ENCODE measurements at regions not wholly inside any gene's neighbourhood (a gene's known extent, or its start where the extent isn't known, plus 50 kb on each side); places are given as distances from the start of the nearest gene placed in this dataset.

- no peak for DNase-seq
- H3K4me1 ChIP-seq, result no peaks in the 10 kb centered on the region
- no peaks in the 10 kb centered on the region for H3K36me3 ChIP-seq
- H3K9me3 ChIP-seq, result peaks cover 0 to 9% (median 5%) of the 10 kb centered on the region in 3 donors
- no peak overlapping the region for H3K27ac ChIP-seq
- TF ChIP-seq CTCF (IDR thresholded peaks at IDR 0.05) (no peak), POLR2A (IDR thresholded peaks at IDR 0.05) (no peak)
- intact Hi-C loops (cut with DNase I), result no loop called here
- no peak overlapping the region for H3K4me3 ChIP-seq
- H3K27me3 ChIP-seq, result no peaks in the 10 kb centered on the region
- 52 to 65% methylated on average over 1 of the region's 1 CpG for WGBS, 2 donors
Observed at GRCh38 chr3:104474011-104474410, 892.7 kb upstream of the ALCAM start.

GRCh38 chr3:104503022-104503421 is 863.7 kb upstream of the ALCAM start:
- WGBS, 2 donors, result 93 to 97% methylated on average over 23 to 24 of the region's 24 CpGs
- Histone ChIP-seq H3K27me3 (no peaks in the 10 kb centered on the region), H3K4me1 (no peaks in the 10 kb centered on the region), H3K4me3 (no peak overlapping the region), H3K36me3 (no peaks in the 10 kb centered on the region), H3K9me3 (no peaks in the 10 kb centered on the region), H3K27ac (no peak overlapping the region)
- no peak for DNase-seq
- intact Hi-C loops (cut with DNase I), result no loop called here
- TF ChIP-seq CTCF (IDR thresholded peaks at IDR 0.05), result no peak
- TF ChIP-seq POLR2A (IDR thresholded peaks at IDR 0.05), result no peak

GRCh38 chr3:104510131-104510849 is 856.4 kb upstream of the ALCAM start:
- Histone ChIP-seq H3K27ac (no peak overlapping the region), H3K36me3 (no peaks in the 10 kb centered on the region), H3K4me3 (no peak overlapping the region), H3K27me3 (no peaks in the 10 kb centered on the region), H3K4me1 (no peaks in the 10 kb centered on the region), H3K9me3 (no peaks in the 10 kb centered on the region)
- WGBS, 2 donors, result 49 to 52% methylated on average over 3 of the region's 3 CpGs
- intact Hi-C loops (cut with DNase I), result no loop called here
- DNase-seq, result no peak
- TF ChIP-seq POLR2A (IDR thresholded peaks at IDR 0.05) (no peak), CTCF (IDR thresholded peaks at IDR 0.05) (no peak)

GRCh38 chr3:104514371-104514770 is 852.3 kb upstream of the ALCAM start:
- Histone ChIP-seq H3K4me1 (no peaks in the 10 kb centered on the region), H3K4me3 (no peak overlapping the region), H3K9me3 (no peaks in the 10 kb centered on the region), H3K36me3 (no peaks in the 10 kb centered on the region), H3K27ac (no peak overlapping the region), H3K27me3 (no peaks in the 10 kb centered on the region)
- TF ChIP-seq POLR2A (IDR thresholded peaks at IDR 0.05) (no peak), CTCF (IDR thresholded peaks at IDR 0.05) (no peak)
- 60 to 70% methylated on average over 1 of the region's 1 CpG for WGBS, 2 donors
- intact Hi-C loops (cut with DNase I), result no loop called here
- DNase-seq, result no peak

GRCh38 chr3:104514776-104515175 is 851.9 kb upstream of the ALCAM start:
- no peak for TF ChIP-seq CTCF (IDR thresholded peaks at IDR 0.05)
- WGBS, 2 donors, result 90 to 100% methylated on average over 2 to 3 of the region's 3 CpGs

More at GRCh38 chr3:104514776-104515175, 851.9 kb upstream of the ALCAM start:
- Histone ChIP-seq H3K27ac (no peak overlapping the region), H3K36me3 (no peaks in the 10 kb centered on the region), H3K27me3 (no peaks in the 10 kb centered on the region), H3K9me3 (no peaks in the 10 kb centered on the region), H3K4me3 (no peak overlapping the region), H3K4me1 (no peaks in the 10 kb centered on the region)
- DNase-seq, result no peak
- intact Hi-C loops (cut with DNase I), result no loop called here
